SK-N-SH (cell line): ENCODE measurements at regions not wholly inside any gene's neighbourhood (a gene's known extent, or its start where the extent isn't known, plus 50 kb on each side); places are given as distances from the start of the nearest gene placed in this dataset.

Experiments used
- CTCF ChIP-seq: fragments of 200-600 bp; sonication (generic); IDR thresholded peaks from 2 replicates; pipeline ENCODE4 v1.6.1; 2017; ENCODE audit warnings: antibody characterized with exemption, mild to moderate bottlenecking, moderate library complexity
- EZH2phosphoT487 ChIP-seq: fragments of 200-600 bp; sonication (generic); IDR thresholded peaks from 2 replicates; pipeline ENCODE4 v1.6.1; 2017; ENCODE audit warnings: low read depth, mixed run types, mild to moderate bottlenecking, antibody characterized with exemption, moderate library complexity, borderline replicate concordance
- MAX ChIP-seq: IDR thresholded peaks from 2 replicates; pipeline ENCODE4 v1.4.0; 2012; ENCODE audit warnings: low read depth
- MXI1 ChIP-seq: IDR thresholded peaks from 2 replicates; pipeline ENCODE4 v1.6.1; 2012; ENCODE audit warnings: mild to moderate bottlenecking, low read depth, low read length, improper control_type of control experiment
- POLR2AphosphoS5 ChIP-seq: IDR thresholded peaks from 2 replicates; pipeline ENCODE4 v1.6.1; 2012; ENCODE audit warnings: low read depth, low read length
- RFX5 ChIP-seq: IDR thresholded peaks from 2 replicates; pipeline ENCODE4 v1.6.1; 2012; ENCODE audit warnings: mild to moderate bottlenecking, improper control_type of control experiment, low read length
- SIN3A ChIP-seq: IDR thresholded peaks from 2 replicates; pipeline ENCODE4 v1.6.1; 2012; ENCODE audit warnings: low read depth, mild to moderate bottlenecking, low read length, moderate library complexity, borderline replicate concordance
- USF2 ChIP-seq: fragments of 150-350 bp; IDR thresholded peaks from 2 replicates; pipeline ENCODE4 v1.6.1; 2017; ENCODE audit warnings: antibody characterized with exemption, low read length, low read depth, borderline replicate concordance
- YY1 ChIP-seq: IDR thresholded peaks from 2 replicates; pipeline ENCODE4 v1.4.0; 2012; ENCODE audit warnings: low read depth, mild to moderate bottlenecking
- TF ChIP-seq, protein P1 (sequence below): IDR thresholded peaks from 2 replicates; pipeline ENCODE4 v1.4.0; 2012; ENCODE audit warnings: low read depth, borderline replicate concordance

DNA sequence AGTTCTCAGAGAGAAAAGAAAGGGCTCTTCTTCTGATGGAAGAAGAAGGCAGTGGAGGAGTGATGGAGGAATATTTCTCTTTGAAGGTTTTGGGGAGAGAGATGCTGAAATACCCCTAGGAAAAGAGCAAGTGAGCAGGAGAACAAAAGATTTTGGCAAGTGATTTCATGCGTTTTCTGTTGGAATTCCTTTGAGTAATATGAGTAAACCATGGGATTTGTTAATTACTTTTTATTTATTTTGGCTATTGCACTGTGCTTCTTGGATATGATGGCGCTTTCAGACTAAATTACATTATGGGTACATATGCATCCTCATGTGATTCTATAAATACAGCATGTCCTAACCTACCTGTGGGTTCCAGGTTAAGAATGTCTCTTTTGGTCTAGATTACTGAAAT lies 210.1 kb upstream of the PTGFR start:
- no peak for TF ChIP-seq CTCF
- no peak for TF ChIP-seq RFX5
- no peak for TF ChIP-seq EZH2phosphoT487
- no peak for TF ChIP-seq POLR2AphosphoS5
- TF ChIP-seq MAX: no peak
- TF ChIP-seq, protein P1, sequence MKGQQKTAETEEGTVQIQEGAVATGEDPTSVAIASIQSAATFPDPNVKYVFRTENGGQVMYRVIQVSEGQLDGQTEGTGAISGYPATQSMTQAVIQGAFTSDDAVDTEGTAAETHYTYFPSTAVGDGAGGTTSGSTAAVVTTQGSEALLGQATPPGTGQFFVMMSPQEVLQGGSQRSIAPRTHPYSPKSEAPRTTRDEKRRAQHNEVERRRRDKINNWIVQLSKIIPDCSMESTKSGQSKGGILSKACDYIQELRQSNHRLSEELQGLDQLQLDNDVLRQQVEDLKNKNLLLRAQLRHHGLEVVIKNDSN: no peak
- TF ChIP-seq USF2: no peak
- no peak for TF ChIP-seq YY1
- TF ChIP-seq SIN3A: no peak
- TF ChIP-seq MXI1: no peak
